Activated CD4-positive, alpha-beta T cell treated with anti-CD3 and anti-CD28 coated beads for 36 hours (primary cell): ENCODE measurements at regions not wholly inside any gene's neighbourhood (a gene's known extent, or its start where the extent isn't known, plus 50 kb on each side); places are given as distances from the start of the nearest gene placed in this dataset.
"Not testable (repeated sequence)": the region's sequence is repeated elsewhere in the genome, so short reads cannot be mapped to it uniquely, and the experiment has no call there.

ENCODE experiments used
- ATAC-seq: fragments of 200-7000 bp; cut with Tn5 transposase; one replicate; pipeline ENCODE4 v1.10.0; 2021; ENCODE audit warnings: mild to moderate bottlenecking, moderate library complexity
- CTCF ChIA-PET: fragments of 350-600 bp; sonication (Branson Sonifier 250); formaldehyde crosslinking; loops from one replicate; lab custom pipeline; 2021; ENCODE audit warnings: antibody characterized with exemption; lab: Charles Lee
- POLR2A ChIA-PET: fragments of 350-600 bp; sonication (Branson Sonifier 250); formaldehyde crosslinking; loops from one replicate; lab custom pipeline; 2021; ENCODE audit warnings: antibody characterized with exemption, inconsistent platforms; lab: Charles Lee
- DNase-seq: peaks from one replicate; pipeline ENCODE4 v3.0.0-alpha.2; 2020
- H3K27ac Mint-ChIP-seq: one replicate; pipeline ENCODE4 v1.8.0; 2021; ENCODE audit warnings: mixed read lengths
- H3K27me3 Mint-ChIP-seq: one replicate; pipeline ENCODE4 v1.8.0; 2021; ENCODE audit warnings: mixed read lengths
- H3K36me3 Mint-ChIP-seq: one replicate; pipeline ENCODE4 v1.8.0; 2021; ENCODE audit warnings: low read depth, mixed read lengths
- H3K4me1 Mint-ChIP-seq: one replicate; pipeline ENCODE4 v1.8.0; 2021; ENCODE audit warnings: mixed read lengths
- H3K4me3 Mint-ChIP-seq: one replicate; pipeline ENCODE4 v1.8.0; 2021; ENCODE audit warnings: mild to moderate bottlenecking, moderate library complexity, mixed read lengths
- H3K9me3 Mint-ChIP-seq: one replicate; pipeline ENCODE4 v1.8.0; 2021; ENCODE audit warnings: low read depth, mixed read lengths
- intact Hi-C, 2 experiments: fragments of 100-400 bp; cut with DNase I in 1 of 2; cut with micrococcal nuclease in 1 of 2; formaldehyde crosslinking; loops; one replicate each; pipeline versions ENCODE4 v1.14.2 to v1.15.1; 2022 to 2024; cut with DNase I, micrococcal nuclease

- intact Hi-C loops, result loop anchor here in 1 of 2 experiments (5.0 kb wide), 2 partner anchors 79 to 179 kb away; partner anchors contain the start of genes RASL11A and USP12
- H3K4me3 Mint-ChIP-seq, ATAC-seq, DNase-seq, POLR2A ChIA-PET, H3K9me3 Mint-ChIP-seq, H3K36me3 Mint-ChIP-seq, H3K27ac Mint-ChIP-seq: not testable (repeated sequence)
- peaks cover 13% of the 10 kb centered on the region for H3K27me3 Mint-ChIP-seq
- CTCF ChIA-PET, result interaction anchor here (0.6 to 4.0 kb wide), 4 partner anchors 9 to 366 kb away, joined by 3 to 14 read pairs (median 6); partner anchors contain the start of gene RASL11A
- peaks cover 19% of the 10 kb centered on the region for H3K4me1 Mint-ChIP-seq
Measured at GRCh38 chr13:27350825-27351224, 73.6 kb upstream of the GTF3A start.

- ATAC-seq (no peak), DNase-seq (no peak)
- H3K4me3 Mint-ChIP-seq, result no peak overlapping the region
Measured at GRCh38 chr13:27352698-27353097, 71.7 kb upstream of the GTF3A start.

GRCh38 chr13:27353166-27353583, 71.2 kb upstream of the GTF3A start:
- intact Hi-C loops, result loop anchor here (1.0 to 5.0 kb wide), 5 partner anchors 81 to 222 kb away; partner anchors contain the start of genes RASL11A (in 2 of the 2), RPL21 (in 2 of the 2) and USP12 (in 1 of the 2)
- peak overlapping the region; percentile 58 for H3K27ac Mint-ChIP-seq
- POLR2A ChIA-PET, result interaction anchor here (0.5 to 1.0 kb wide), 4 partner anchors 69 to 370 kb away, joined by 3 to 6 read pairs (median 4); no protein-coding TSS in a partner anchor
- DNase-seq (peak; percentile 71), ATAC-seq (peak; percentile 98)
- peaks cover 5% of the 10 kb centered on the region for H3K9me3 Mint-ChIP-seq
- CTCF ChIA-PET, result interaction anchor here (0.6 to 4.0 kb wide), 9 partner anchors 9 to 671 kb away, joined by 3 to 14 read pairs (median 3); no protein-coding TSS in a partner anchor
- peaks cover 19% of the 10 kb centered on the region for H3K4me1 Mint-ChIP-seq
- peak overlapping the region; percentile 48 for H3K4me3 Mint-ChIP-seq
- H3K27me3 Mint-ChIP-seq, result peaks cover 11% of the 10 kb centered on the region
- H3K36me3 Mint-ChIP-seq, result no peaks in the 10 kb centered on the region

More at GRCh38 chr13:27352698-27353097, 71.7 kb upstream of the GTF3A start:
- Mint-ChIP-seq H3K27me3 (peaks cover 13% of the 10 kb centered on the region), H3K4me1 (peaks cover 19% of the 10 kb centered on the region), H3K9me3 (peaks cover 5% of the 10 kb centered on the region), H3K27ac (no peak overlapping the region), H3K36me3 (no peaks in the 10 kb centered on the region)
- ChIA-PET CTCF (interaction anchor here (0.7 to 4.0 kb wide), 8 partner anchors 9 to 473 kb away, joined by 3 to 14 read pairs (median 4); no protein-coding TSS in a partner anchor), POLR2A (interaction anchor here (0.7 to 1.0 kb wide), 3 partner anchors 69 to 356 kb away, joined by 3 to 6 read pairs (median 5); no protein-coding TSS in a partner anchor)
- intact Hi-C loops, result loop anchor here (1.0 to 5.0 kb wide), 5 partner anchors 80 to 221 kb away; partner anchors contain the start of genes RASL11A (in 2 of the 2), RPL21 (in 2 of the 2) and USP12 (in 1 of the 2)

- intact Hi-C loops, result loop anchor here (1.0 to 5.0 kb wide), 5 partner anchors 81 to 222 kb away; partner anchors contain the start of genes RASL11A (in 2 of the 2), RPL21 (in 2 of the 2) and USP12 (in 1 of the 2)
- ATAC-seq, result peak; percentile 16
- Mint-ChIP-seq H3K9me3 (peaks cover 5% of the 10 kb centered on the region), H3K27me3 (peaks cover 6% of the 10 kb centered on the region), H3K4me3 (peak overlapping the region; percentile 48), H3K36me3 (no peaks in the 10 kb centered on the region), H3K4me1 (peaks cover 19% of the 10 kb centered on the region), H3K27ac (peak overlapping the region; percentile 58)
- DNase-seq, result no peak
- ChIA-PET POLR2A (interaction anchor here (0.5 to 1.0 kb wide), 2 partner anchors 357 to 370 kb away, joined by 3 to 4 read pairs; no protein-coding TSS in a partner anchor), CTCF (interaction anchor here (0.6 to 4.0 kb wide), 6 partner anchors 8 to 670 kb away, joined by 3 to 14 read pairs (median 4); no protein-coding TSS in a partner anchor)
Measured at GRCh38 chr13:27353708-27354107, 70.7 kb upstream of the GTF3A start.

- Mint-ChIP-seq H3K36me3 (no peaks in the 10 kb centered on the region), H3K27ac (no peak overlapping the region), H3K4me1 (peaks cover 19% of the 10 kb centered on the region), H3K4me3 (no peak overlapping the region), H3K27me3 (peaks cover 6% of the 10 kb centered on the region), H3K9me3 (peaks cover 5% of the 10 kb centered on the region)
- POLR2A ChIA-PET, result no interaction called here
- ATAC-seq (no peak), DNase-seq (no peak)
- intact Hi-C loops, result loop anchor here in 1 of 2 experiments (5.0 kb wide), 2 partner anchors 82 to 182 kb away; partner anchors contain the start of genes RASL11A and USP12
- CTCF ChIA-PET, result interaction anchor here (1.1 kb wide), 2 partner anchors 20 to 369 kb away, joined by 3 to 4 read pairs; no protein-coding TSS in a partner anchor
Measured at GRCh38 chr13:27354379-27354778, 70.0 kb upstream of the GTF3A start.

GRCh38 chr13:27355894-27356293, 68.5 kb upstream of the GTF3A start:
- H3K9me3 Mint-ChIP-seq, result no peaks in the 10 kb centered on the region
- intact Hi-C loops, result no loop called here
- H3K4me3 Mint-ChIP-seq, result no peak overlapping the region
- ChIA-PET CTCF (interaction anchor here (0.6 to 1.6 kb wide), 4 partner anchors 86 to 377 kb away, joined by 3 to 6 read pairs (median 4); partner anchors contain the start of gene RASL11A), POLR2A (no interaction called here)
- no peak overlapping the region for H3K27ac Mint-ChIP-seq
- DNase-seq (no peak), ATAC-seq (no peak)
- peaks cover 12% of the 10 kb centered on the region for H3K27me3 Mint-ChIP-seq
- peaks cover 19% of the 10 kb centered on the region for H3K4me1 Mint-ChIP-seq
- H3K36me3 Mint-ChIP-seq, result no peaks in the 10 kb centered on the region

GRCh38 chr13:27358420-27358819, 66.0 kb upstream of the GTF3A start:
- POLR2A ChIA-PET, result no interaction called here

GRCh38 chr13:27359199-27359821, 65.1 kb upstream of the GTF3A start:
- no peaks in the 10 kb centered on the region for H3K9me3 Mint-ChIP-seq
- no peaks in the 10 kb centered on the region for H3K36me3 Mint-ChIP-seq
- ATAC-seq, result peak; percentile 69
- no peak overlapping the region for H3K27ac Mint-ChIP-seq
- intact Hi-C loops, result loop anchor here (1.0 kb wide), 3 partner anchors 20 to 412 kb away; no protein-coding TSS in a partner anchor
- H3K4me3 Mint-ChIP-seq, result no peak overlapping the region
- peaks cover 3% of the 10 kb centered on the region for H3K4me1 Mint-ChIP-seq
- ChIA-PET CTCF (interaction anchor here (0.5 to 7.9 kb wide), 21 partner anchors 8 to 1814 kb away, joined by 3 to 183 read pairs (median 4); partner anchors contain the start of gene RASL11A), POLR2A (no interaction called here)
- peaks cover 12% of the 10 kb centered on the region for H3K27me3 Mint-ChIP-seq
- DNase-seq, result peak; percentile 84

More at GRCh38 chr13:27358420-27358819, 66.0 kb upstream of the GTF3A start:
- intact Hi-C loops, result no loop called here
- no peaks in the 10 kb centered on the region for H3K9me3 Mint-ChIP-seq
- H3K36me3 Mint-ChIP-seq, result no peaks in the 10 kb centered on the region
- peaks cover 12% of the 10 kb centered on the region for H3K27me3 Mint-ChIP-seq
- ATAC-seq, result no peak
- DNase-seq, result no peak
- CTCF ChIA-PET, result interaction anchor here (0.5 to 7.9 kb wide), 19 partner anchors 9 to 892 kb away, joined by 3 to 183 read pairs (median 4); partner anchors contain the start of gene RASL11A
- no peak overlapping the region for H3K4me3 Mint-ChIP-seq
- no peak overlapping the region for H3K27ac Mint-ChIP-seq
- H3K4me1 Mint-ChIP-seq, result peaks cover 11% of the 10 kb centered on the region

GRCh38 chr13:27360562-27360961, 63.9 kb upstream of the GTF3A start:
- ChIA-PET POLR2A (no interaction called here), CTCF (interaction anchor here (0.8 to 7.9 kb wide), 14 partner anchors 12 to 624 kb away, joined by 3 to 183 read pairs (median 5); no protein-coding TSS in a partner anchor)
- no peak for ATAC-seq
- Mint-ChIP-seq H3K9me3 (no peaks in the 10 kb centered on the region), H3K36me3 (no peaks in the 10 kb centered on the region), H3K27me3 (peaks cover 12% of the 10 kb centered on the region), H3K4me1 (peaks cover 2% of the 10 kb centered on the region), H3K4me3 (no peak overlapping the region), H3K27ac (no peak overlapping the region)
- intact Hi-C loops, result no loop called here
- no peak for DNase-seq

- DNase-seq, result peak; percentile 89
- ChIA-PET POLR2A (interaction anchor here (0.6 kb wide), 1 partner anchor 180 kb away, joined by 5 read pairs; no protein-coding TSS in a partner anchor), CTCF (interaction anchor here (0.6 to 7.9 kb wide), 47 partner anchors 8 to 1100 kb away, joined by 3 to 183 read pairs (median 4); no protein-coding TSS in a partner anchor)
- peak; percentile 97 for ATAC-seq
- intact Hi-C loops, result loop anchor here (1.0 to 2.0 kb wide), 3 partner anchors 464 to 623 kb away; no protein-coding TSS in a partner anchor
- H3K27me3 Mint-ChIP-seq, result peaks cover 8% of the 10 kb centered on the region
- H3K27ac Mint-ChIP-seq, result no peak overlapping the region
- peaks cover 2% of the 10 kb centered on the region for H3K4me1 Mint-ChIP-seq
- no peaks in the 10 kb centered on the region for H3K9me3 Mint-ChIP-seq
- H3K36me3 Mint-ChIP-seq, result no peaks in the 10 kb centered on the region
- H3K4me3 Mint-ChIP-seq, result peak overlapping the region; percentile 26
Measured at GRCh38 chr13:27362064-27362751, 62.2 kb upstream of the GTF3A start.
